Caco-2 (cell line): ENCODE measurements at regions not wholly inside any gene's neighbourhood (a gene's known extent, or its start where the extent isn't known, plus 50 kb on each side); places are given as distances from the start of the nearest gene placed in this dataset.
A peak's percentile ranks its signal among the peaks of the same experiment; 100 is the strongest.
"Not testable (repeated sequence)": the region's sequence is repeated elsewhere in the genome, so short reads cannot be mapped to it uniquely, and the experiment has no call there.

Source experiments
- BruUV-seq: library from RNA; stranded (reverse); fragments of 400-500 nt; replicated peaks from 2 replicates; lab custom pipeline; 2021; lab: Mats Ljungman, UMichigan
- CTCF ChIA-PET: fragments of 300-600 bp; sonication (Branson Sonifier 250); formaldehyde crosslinking; loops from one replicate; lab custom pipeline; 2022; ENCODE audit warnings: antibody characterized with exemption; lab: Charles Lee
- POLR2A ChIA-PET: fragments of 300-600 bp; sonication (Branson Sonifier 250); formaldehyde crosslinking; loops from one replicate; lab custom pipeline; 2022; ENCODE audit warnings: antibody characterized with exemption; lab: Charles Lee
- DNase-seq, 2 experiments: peaks; one replicate each; pipeline versions ENCODE4 v3.0.0 to v3.0.0-alpha.2; 2020 to 2022
- H3K27me3 ChIP-seq: replicated peaks from 2 replicates; pipeline ENCODE4 v1.6.0; 2011; ENCODE audit warnings: low read length; ENCODE audit not compliant: control insufficient read depth, insufficient read depth
- H3K36me3 ChIP-seq: 2 replicates; pipeline ENCODE4 v1.5.1; 2011; ENCODE audit warnings: low read length; ENCODE audit not compliant: control insufficient read depth, insufficient read depth
- H3K4me1 ChIP-seq: fragments of 250-450 bp; sonication (Bioruptor Pico); 2 replicates; pipeline ENCODE4 v1.5.1; 2020; ENCODE audit warnings: mild to moderate bottlenecking
- H3K4me3 ChIP-seq: 2 replicates; pipeline ENCODE4 v1.5.1; 2011; ENCODE audit warnings: low read depth, mild to moderate bottlenecking, control low read depth, low read length
- H3K9me3 ChIP-seq: fragments of 250-450 bp; sonication (Bioruptor Pico); 2 replicates; pipeline ENCODE4 v1.5.1; 2020; ENCODE audit warnings: mild to moderate bottlenecking, moderate library complexity
- H3K27ac Mint-ChIP-seq: one replicate; pipeline ENCODE4 v1.8.0; 2022; ENCODE audit warnings: mixed read lengths; ENCODE audit not compliant: unreplicated experiment
- H3K27me3 Mint-ChIP-seq: one replicate; pipeline ENCODE4 v1.8.0; 2022; ENCODE audit warnings: mixed read lengths; ENCODE audit not compliant: insufficient read depth, unreplicated experiment
- H3K36me3 Mint-ChIP-seq: one replicate; pipeline ENCODE4 v1.8.0; 2022; ENCODE audit warnings: mild to moderate bottlenecking, mixed read lengths; ENCODE audit not compliant: insufficient read depth, unreplicated experiment
- H3K4me1 Mint-ChIP-seq: one replicate; pipeline ENCODE4 v1.8.0; 2022; ENCODE audit warnings: low read depth, mixed read lengths; ENCODE audit not compliant: unreplicated experiment
- H3K4me3 Mint-ChIP-seq: one replicate; pipeline ENCODE4 v1.8.0; 2022; ENCODE audit warnings: mild to moderate bottlenecking, moderate library complexity, mixed read lengths; ENCODE audit not compliant: unreplicated experiment
- H3K9me3 Mint-ChIP-seq: one replicate; pipeline ENCODE4 v1.8.0; 2022; ENCODE audit warnings: mixed read lengths; ENCODE audit not compliant: unreplicated experiment
- CTCF ChIP-seq, 2 experiments: fragments of 200-600 bp in 1 of 2; IDR thresholded peaks; 1 replicate in 1 of 2; 2 replicates in 1 of 2; pipeline versions ENCODE4 v1.5.1 to v1.8.0; 2011 to 2022; ENCODE audit warnings: antibody characterized with exemption in 1 of 2, control low read depth in 1 of 2, inconsistent platforms in 1 of 2, low read depth in 1 of 2, low read length in 1 of 2, mild to moderate bottlenecking in 1 of 2, moderate library complexity in 1 of 2; ENCODE audit not compliant: insufficient read depth in 1 of 2, severe bottlenecking in 1 of 2, unreplicated experiment in 1 of 2
- intact Hi-C: fragments of 100-400 bp; cut with micrococcal nuclease; formaldehyde crosslinking; loops from one replicate; pipeline ENCODE4 v1.10.0; 2022; ENCODE audit not compliant: unreplicated experiment

DNA sequence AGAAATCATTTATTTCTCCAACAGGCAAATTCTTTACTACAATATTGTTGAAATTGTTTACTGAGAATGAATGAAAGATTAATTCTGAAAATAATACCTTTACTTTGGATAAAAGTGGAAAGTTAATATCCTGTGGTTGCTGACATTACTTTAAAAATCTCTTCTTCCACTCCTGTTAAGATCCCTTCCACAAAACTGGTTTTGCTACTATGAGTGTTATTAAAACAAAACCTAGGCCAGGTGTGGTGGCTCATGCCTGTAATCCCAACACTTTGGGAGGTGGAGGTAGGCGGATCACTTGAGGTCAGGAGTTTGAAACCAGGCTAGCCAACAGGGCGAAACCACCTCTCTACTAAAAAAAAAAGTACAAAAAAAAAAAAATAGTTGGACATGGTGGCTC is 123.9 kb upstream of the CCDC150 start:
- Histone ChIP-seq H3K9me3 (no peaks in the 10 kb centered on the region), H3K4me1 (0 out of 2 replicates have a peak, but pooled peaks cover 1% of the 10 kb centered on the region), H3K36me3 (no peaks in the 10 kb centered on the region), H3K27me3 (no peaks in the 10 kb centered on the region), H3K4me3 (no peak overlapping the region)
- intact Hi-C loops = no loop called here
- ChIA-PET POLR2A (no interaction called here), CTCF (no interaction called here)
- no peak overlapping the region for H3K27ac Mint-ChIP-seq
- no peak overlapping the region for H3K4me3 Mint-ChIP-seq
- no peaks in the 10 kb centered on the region for H3K9me3 Mint-ChIP-seq
- DNase-seq = no peak
- no peaks in the 10 kb centered on the region for H3K36me3 Mint-ChIP-seq
- no peaks in the 10 kb centered on the region for H3K4me1 Mint-ChIP-seq
- BruUV-seq = no TSS peak
- H3K27me3 Mint-ChIP-seq = peaks cover 3% of the 10 kb centered on the region
- no peak for TF ChIP-seq CTCF (IDR thresholded peaks at IDR 0.05; ENCODE audit: insufficient read depth in 1 of 2, low read depth in 1 of 2, low read length in 1 of 2, severe bottlenecking in 1 of 2, unreplicated experiment in 1 of 2)

DNA sequence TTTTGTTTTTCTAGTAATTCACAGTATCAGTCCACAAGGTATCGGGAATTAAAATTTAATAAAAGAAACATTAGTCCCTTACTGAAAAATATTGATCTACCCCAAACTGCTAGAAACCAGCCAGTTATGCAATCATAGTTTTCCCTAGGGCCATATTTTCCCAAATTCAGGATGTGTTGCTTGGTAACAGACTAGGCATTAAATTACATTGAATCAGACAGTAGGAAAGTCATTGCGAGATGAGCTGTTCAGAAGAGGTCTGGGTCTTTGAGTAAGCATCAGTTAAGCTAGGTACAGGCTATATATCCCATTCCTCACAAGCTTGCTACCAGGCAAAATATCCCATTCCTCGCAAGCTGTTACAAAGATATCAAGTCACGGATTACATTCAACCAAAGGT is 123.0 kb upstream of the CCDC150 start:
- no TSS peak for BruUV-seq
- Mint-ChIP-seq H3K4me1 (no peaks in the 10 kb centered on the region), H3K27ac (no peak overlapping the region), H3K36me3 (no peaks in the 10 kb centered on the region), H3K27me3 (peaks cover 3% of the 10 kb centered on the region), H3K9me3 (no peaks in the 10 kb centered on the region), H3K4me3 (no peak overlapping the region)
- Histone ChIP-seq H3K4me1 (0 out of 2 replicates have a peak, but pooled peaks cover 2% of the 10 kb centered on the region), H3K36me3 (no peaks in the 10 kb centered on the region), H3K4me3 (no peak overlapping the region), H3K27me3 (no peaks in the 10 kb centered on the region), H3K9me3 (no peaks in the 10 kb centered on the region)
- intact Hi-C loops = no loop called here
- no peak for TF ChIP-seq CTCF (IDR thresholded peaks at IDR 0.05; ENCODE audit: insufficient read depth in 1 of 2, low read depth in 1 of 2, low read length in 1 of 2, severe bottlenecking in 1 of 2, unreplicated experiment in 1 of 2)
- no peak for DNase-seq
- CTCF ChIA-PET = no interaction called here
- POLR2A ChIA-PET = no interaction called here

DNA sequence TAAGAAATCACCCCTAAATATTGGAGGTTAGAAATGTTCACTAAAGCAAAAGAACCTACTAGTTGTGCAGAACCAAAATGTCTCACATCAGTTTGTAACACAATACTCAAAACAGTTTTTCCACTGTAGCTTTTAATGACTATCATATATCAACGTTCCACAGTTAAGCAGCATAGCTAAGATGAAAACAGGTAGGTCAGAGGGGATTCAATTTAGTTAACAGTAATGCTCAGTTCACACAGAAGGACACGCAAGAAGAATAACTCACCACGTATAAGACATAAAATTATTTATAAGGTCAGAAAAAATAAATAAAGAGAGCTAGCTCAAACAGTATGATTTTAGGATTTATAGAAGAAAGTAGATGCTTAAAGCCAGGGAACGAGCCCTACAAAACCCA is 118.9 kb upstream of the CCDC150 start:
- no peaks in the 10 kb centered on the region for H3K9me3 Mint-ChIP-seq
- Histone ChIP-seq H3K36me3 (no peaks in the 10 kb centered on the region), H3K9me3 (no peaks in the 10 kb centered on the region), H3K4me3 (no peak overlapping the region), H3K4me1 (0 out of 2 replicates have a peak, but pooled peaks cover 2% of the 10 kb centered on the region), H3K27me3 (no peaks in the 10 kb centered on the region)
- H3K4me1 Mint-ChIP-seq = no peaks in the 10 kb centered on the region
- no peak overlapping the region for H3K4me3 Mint-ChIP-seq
- ChIA-PET POLR2A (no interaction called here), CTCF (no interaction called here)
- no TSS peak for BruUV-seq
- DNase-seq = no peak
- H3K27me3 Mint-ChIP-seq = peaks cover 3% of the 10 kb centered on the region
- H3K36me3 Mint-ChIP-seq = no peaks in the 10 kb centered on the region
- no peak for TF ChIP-seq CTCF (IDR thresholded peaks at IDR 0.05; ENCODE audit: insufficient read depth in 1 of 2, low read depth in 1 of 2, low read length in 1 of 2, severe bottlenecking in 1 of 2, unreplicated experiment in 1 of 2)
- intact Hi-C loops = no loop called here
- H3K27ac Mint-ChIP-seq = no peak overlapping the region

- peak overlapping the region; percentile 78 for H3K4me3 Mint-ChIP-seq
Measured at GRCh38 chr2:196526981-196527725, 112.4 kb upstream of the CCDC150 start.

More at GRCh38 chr2:196526981-196527725, 112.4 kb upstream of the CCDC150 start:
- H3K4me1 Mint-ChIP-seq, H3K9me3 Mint-ChIP-seq, H3K27me3 Mint-ChIP-seq, H3K36me3 ChIP-seq, H3K4me1 ChIP-seq, H3K27me3 ChIP-seq, POLR2A ChIA-PET, H3K9me3 ChIP-seq, H3K36me3 Mint-ChIP-seq, CTCF ChIA-PET: not testable (repeated sequence)
- DNase-seq = peak; percentile 48 to 49
- peak overlapping the region; percentile 39 for H3K4me3 ChIP-seq
- H3K27ac Mint-ChIP-seq = peak overlapping the region; percentile 92
- BruUV-seq = TSS peak; percentile 73
- intact Hi-C loops = loop anchor here (2.0 kb wide), 1 partner anchor 112 kb away; the partner anchor contains the start of gene CCDC150
